ENCODE measurements at regions not wholly inside any gene's neighbourhood (a gene's known extent, or its start where the extent isn't known, plus 50 kb on each side); places are given as distances from the start of the nearest gene placed in this dataset.

DNA sequence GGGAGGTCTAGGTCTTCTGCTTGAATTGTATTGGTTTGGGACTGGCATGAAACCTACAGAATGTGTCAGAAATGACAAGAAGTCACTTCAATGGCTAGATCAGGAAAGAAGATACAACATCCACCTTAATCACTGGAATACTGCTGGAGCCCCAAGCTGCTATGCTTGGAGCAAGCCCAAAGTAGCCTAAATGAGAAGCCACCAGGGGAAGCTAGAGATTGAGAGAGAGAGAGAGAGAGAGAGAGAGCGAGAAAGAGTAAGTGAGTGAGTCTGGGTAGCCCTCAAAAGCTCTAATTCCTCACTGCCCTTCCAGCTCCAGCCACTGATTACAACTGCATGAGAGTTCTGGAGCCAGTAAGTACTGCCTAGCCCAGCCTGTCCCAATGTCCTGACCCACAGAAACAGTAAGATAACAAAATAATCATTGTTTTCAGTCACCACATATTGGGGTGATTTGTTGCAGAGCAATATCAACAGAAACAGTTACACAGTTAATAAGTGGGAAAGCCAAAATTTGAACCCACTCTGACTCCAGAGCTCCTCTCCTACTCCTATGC is 529.2 kb upstream of the GOLIM4 start:
- no peak for DNase-seq

GRCh38 chr3:168624195-168624594 is 528.5 kb upstream of the GOLIM4 start:
- DNase-seq, result no peak

GRCh38 chr3:168622795-168623194 is 527.1 kb upstream of the GOLIM4 start:
- DNase-seq, result no peak

DNA sequence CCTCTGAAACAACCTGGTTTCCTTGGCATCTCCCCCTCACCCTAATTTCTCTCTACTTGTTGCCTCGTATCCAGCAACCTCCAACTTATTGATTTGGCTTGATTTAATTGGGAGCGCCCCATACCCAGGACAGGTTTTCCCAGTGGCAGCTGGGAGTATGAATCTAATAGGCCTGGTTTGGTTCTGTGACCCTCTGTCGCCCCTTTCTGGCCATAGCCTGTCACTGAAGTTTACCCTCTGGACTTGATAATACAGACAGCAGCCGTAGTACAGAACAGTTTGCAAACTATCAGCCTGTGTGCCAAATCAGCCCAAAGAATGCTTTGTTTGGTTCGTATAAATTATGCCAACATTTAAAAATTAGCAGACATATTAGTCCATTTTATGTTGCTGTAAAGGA is 525.1 kb upstream of the GOLIM4 start:
- DNase-seq, result peak; percentile 7

GRCh38 chr3:168618827-168619470 is 523.2 kb upstream of the GOLIM4 start:
- no peak for DNase-seq

GRCh38 chr3:168617658-168618057 is 521.9 kb upstream of the GOLIM4 start:
- DNase-seq, result no peak

- DNase-seq, result no peak
Observed at GRCh38 chr3:168616915-168617314, 521.2 kb upstream of the GOLIM4 start.

DNA sequence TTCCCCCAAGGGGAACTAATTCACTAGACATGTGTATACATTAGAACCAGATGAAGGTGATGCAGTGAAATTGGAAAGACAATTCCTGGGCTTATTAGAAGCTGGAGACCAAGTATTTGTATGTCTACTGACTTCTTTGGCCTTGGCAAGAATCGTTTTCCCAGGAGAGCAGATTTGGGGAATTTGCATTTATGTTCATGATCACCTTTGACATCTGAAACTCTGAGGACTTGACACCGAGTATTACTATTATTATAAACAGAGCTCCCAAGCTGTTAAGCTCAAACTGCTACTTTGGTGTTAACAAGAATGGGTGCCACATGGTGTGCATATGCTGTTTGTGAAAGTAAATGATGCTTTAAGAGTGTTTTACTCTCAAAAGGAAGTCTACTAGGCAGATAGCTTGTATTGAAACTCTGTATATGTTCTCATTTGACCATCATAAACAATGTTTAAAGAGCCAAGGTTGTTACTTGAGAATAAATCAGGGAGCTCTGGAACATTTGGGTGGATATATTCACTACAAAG is 519.8 kb upstream of the GOLIM4 start:
- no peak for DNase-seq

GRCh38 chr3:168613151-168613550 is 517.4 kb upstream of the GOLIM4 start:
- no peak for DNase-seq

DNA sequence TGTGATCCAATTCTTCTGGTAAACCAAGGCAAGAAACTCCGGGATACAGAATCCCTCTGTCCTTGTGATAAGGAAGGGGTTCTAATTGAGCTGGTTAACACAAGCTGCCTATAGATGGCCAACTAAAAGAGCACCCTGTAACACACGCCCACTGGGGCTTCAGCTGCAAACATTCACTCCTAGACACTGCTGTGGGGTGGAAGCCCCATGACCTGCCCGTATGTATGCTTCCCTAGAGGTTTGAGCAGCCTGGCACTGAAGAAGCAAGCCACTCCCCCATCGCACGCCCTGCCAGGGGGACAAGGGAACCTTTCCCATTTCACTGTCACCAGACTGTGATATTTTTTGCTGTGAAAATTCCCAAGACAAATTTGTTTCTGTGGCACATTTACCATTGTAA is 516.9 kb upstream of the GOLIM4 start:
- DNase-seq, result no peak

- DNase-seq, result no peak
Observed at GRCh38 chr3:168611826-168612225, 516.1 kb upstream of the GOLIM4 start.

DNA sequence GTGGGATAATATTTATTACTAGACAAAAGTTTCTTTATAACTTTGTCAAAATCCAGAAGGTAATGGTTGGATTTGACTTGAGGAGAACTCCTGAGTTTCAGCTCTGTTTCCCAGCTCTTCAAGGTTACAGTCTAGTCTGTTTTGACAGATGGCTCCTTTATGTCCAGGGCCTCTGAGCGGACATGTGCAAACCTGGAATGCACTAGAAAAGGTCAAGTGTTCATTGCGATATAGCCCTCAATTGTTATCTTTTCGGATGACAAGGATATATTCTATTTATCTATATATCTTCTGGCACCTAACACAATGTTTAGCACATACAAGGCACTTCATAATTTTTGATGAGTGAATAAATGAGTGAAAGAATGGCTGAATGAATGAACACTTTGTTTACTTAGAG is 513.2 kb upstream of the GOLIM4 start:
- no peak for DNase-seq

DNA sequence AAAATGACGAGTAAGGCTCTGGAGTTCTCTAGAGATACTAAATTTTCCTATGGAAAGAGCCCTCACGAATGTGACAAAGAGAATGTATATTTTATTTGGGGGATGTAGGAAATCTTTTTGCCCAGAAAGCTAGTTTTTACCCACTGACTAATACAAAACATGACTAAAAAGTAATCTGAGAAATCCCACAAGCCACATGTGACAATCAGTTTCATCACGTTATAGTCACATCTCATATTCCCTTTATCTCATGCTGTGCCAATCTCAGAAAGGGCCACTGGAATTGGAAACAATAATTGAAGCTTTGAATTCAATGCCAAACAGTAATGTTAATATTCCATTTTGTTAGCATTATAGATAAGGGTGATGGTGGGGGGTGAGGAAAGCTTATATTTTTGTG is 509.0 kb upstream of the GOLIM4 start:
- DNase-seq, result no peak

GRCh38 chr3:168598250-168598649 is 502.5 kb upstream of the GOLIM4 start:
- no peak for DNase-seq

DNA sequence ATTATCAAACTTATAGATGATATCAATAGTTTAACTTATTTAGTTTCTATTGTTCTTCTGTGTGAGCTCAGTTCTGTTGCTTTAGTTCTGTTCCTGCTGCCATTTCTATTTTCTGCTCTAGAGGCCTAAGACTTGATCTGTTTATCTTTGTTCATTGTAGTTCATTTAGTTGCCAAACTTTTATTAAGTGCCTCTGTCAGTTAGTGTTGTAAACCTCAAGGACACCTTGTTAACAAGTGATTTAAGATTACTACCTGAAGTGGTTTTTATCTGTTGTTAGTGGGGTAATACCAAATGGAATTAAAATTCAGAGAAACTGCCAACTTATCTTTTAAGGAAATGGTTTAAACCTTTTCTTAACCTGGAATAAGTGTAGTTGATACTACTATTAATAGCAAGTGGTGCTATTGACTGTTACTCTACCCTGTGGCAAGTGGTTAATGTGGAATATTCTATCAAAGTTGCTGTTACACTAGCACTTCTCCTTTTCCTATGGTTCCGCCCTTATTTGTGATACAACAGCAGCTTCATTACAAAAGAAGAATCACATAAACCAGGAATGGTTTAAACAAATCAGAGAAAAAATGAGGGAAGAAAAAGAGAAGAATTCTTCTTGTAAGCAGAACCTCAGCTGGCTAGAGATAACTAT is 500.6 kb upstream of the GOLIM4 start:
- no peak for DNase-seq

DNA sequence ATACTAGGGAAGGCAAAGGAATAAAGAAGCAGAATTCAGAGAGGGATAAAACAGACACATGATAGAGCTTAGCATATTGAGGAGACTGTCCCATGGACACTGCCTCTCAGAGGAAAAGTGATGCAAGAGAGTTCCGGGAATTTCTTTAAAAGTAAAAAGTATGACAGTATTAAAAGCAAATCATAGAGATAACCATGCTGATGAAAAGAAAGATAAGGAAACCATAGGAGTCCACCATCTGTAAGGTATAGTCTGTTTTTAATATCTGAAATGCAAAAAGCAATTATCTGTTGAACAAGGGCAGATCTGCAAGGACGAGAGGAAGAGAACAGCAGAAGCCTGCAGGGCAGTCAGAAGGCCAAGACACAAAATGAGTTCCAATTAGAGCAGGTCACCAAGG is 495.9 kb upstream of the GOLIM4 start:
- DNase-seq, result no peak

- no peak for DNase-seq
Observed at GRCh38 chr3:168589376-168589775, 493.7 kb upstream of the GOLIM4 start.

DNA sequence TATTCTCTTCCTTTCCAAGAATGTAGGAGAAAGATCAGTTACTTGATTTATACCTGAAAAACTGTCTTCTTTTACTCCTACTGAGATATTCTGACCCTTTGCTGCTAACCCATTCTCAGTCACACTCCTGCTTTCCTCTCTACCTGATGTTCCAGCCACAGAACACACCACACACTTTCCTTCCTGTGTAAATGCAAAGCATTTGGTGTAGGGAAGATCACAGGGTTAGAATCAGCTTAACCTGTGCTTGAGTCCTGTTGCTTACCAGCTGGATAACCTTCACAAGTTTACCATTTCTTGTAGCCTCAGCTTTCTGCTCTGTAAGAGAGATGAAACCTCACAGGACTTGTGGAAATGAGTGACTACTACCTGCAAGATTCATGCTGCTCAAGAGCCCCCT is 489.8 kb upstream of the GOLIM4 start:
- DNase-seq, result no peak

DNA sequence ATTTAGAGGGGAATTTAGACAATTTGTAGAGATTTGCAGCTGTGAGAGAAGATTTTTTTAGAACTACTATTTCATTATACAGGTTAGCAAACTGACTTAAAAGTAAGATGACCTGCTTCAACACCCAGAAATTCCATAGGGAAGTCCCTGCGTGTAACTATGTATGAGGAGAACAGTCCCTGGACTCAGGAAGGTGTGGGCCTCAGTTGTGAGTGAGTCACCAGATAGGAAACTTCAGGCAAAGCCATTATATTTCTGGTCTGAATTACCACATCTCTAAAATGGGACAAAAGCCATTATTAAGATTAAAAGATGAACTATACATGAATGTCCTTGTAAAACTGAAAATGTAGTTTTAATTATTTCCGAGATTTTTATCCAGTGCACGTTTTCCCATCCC is 488.3 kb upstream of the GOLIM4 start:
- DNase-seq, result no peak

DNA sequence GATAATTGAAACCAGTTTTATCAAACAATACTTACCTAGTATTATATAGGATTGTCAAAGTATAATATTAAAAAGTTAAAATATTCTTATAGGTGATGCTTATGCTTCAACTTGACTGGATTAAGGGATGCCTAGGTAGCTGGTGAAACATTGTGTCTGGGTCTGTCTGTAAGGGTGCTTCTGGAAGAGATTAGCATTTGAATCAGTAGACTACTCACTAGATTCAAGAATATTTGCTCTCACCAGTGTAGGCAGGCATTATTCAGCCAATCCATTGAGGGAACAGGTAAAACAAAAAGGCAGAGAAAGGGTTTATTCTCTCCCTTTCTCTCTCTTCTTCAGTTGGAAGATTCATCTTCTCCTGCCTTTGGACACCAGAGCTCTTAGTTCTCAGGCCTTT is 486.8 kb upstream of the GOLIM4 start:
- DNase-seq, result no peak

GRCh38 chr3:168581771-168582225 is 486.1 kb upstream of the GOLIM4 start:
- DNase-seq, result no peak

GRCh38 chr3:168579010-168579409 is 483.3 kb upstream of the GOLIM4 start:
- DNase-seq, result no peak

DNA sequence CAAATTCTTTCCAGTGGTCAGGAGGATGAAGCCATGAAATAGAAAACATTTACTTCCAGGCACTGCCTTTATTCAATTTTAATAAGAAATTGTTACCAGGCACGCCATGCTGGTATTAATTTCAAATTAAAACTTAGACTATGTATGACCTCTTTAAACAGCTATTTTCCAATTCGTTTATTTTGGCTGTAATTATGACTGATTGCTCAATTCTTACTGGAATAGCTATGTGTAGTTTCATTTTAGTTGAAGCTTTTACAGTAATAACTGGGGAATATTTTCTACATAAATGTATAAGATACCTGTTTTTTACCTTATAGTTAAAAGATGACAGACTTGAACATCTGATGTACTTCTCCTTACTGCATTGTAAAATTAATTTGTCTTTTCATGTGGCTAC is 480.0 kb upstream of the GOLIM4 start:
- no peak for DNase-seq

- no peak for DNase-seq
Observed at GRCh38 chr3:168574455-168575158, 478.9 kb upstream of the GOLIM4 start.
